ENCODE measurements at regions not wholly inside any gene's neighbourhood (a gene's known extent, or its start where the extent isn't known, plus 50 kb on each side); places are given as distances from the start of the nearest gene placed in this dataset.
"Not testable (repeated sequence)": the region's sequence is repeated elsewhere in the genome, so short reads cannot be mapped to it uniquely, and the experiment has no call there.

DNA sequence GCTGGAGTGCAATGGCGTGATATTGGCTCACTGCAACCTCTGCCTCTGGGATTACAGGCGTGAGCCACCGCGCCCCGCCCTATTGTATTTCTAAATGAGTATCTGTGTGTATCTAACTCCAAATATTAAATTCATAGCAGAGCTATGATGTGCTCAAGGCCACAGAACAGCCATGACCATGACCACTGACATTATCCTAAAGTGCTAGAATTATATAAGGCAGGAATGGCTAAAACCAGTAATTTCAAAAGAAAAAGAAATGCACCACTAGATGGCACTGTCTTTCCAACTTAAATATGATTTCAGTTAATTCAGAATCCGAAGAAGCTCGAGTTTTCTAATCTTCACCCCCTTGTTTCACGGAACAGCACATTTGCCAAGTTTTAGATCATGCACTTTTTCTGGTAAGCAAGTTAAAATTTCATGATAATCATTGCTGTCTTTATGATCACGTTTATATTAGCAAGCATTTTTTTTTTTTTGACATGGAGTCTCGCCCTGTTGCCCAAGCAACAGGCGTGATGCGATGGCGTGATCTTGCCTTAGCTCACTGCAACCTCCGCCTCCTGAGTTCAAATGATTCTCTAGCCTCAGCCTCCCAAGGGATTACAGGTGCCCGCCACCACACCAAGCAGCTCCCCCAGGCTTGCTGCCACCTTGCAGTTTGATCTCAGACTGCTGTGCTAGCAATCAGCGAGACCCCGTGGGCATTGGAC is 65.3 kb downstream of the OR13A1 start:
- DNase-seq (ENCODE audit: low read depth), result peak; percentile 40

- DNase-seq (ENCODE audit: low read depth), result not testable (repeated sequence)
These were observed 64.7 kb downstream of the OR13A1 start for GRCh38 chr10:45250694-45251075.

Measured in forelimb muscle (tissue), 1 donor.